H9 (cell line): ENCODE measurements at regions not wholly inside any gene's neighbourhood (a gene's known extent, or its start where the extent isn't known, plus 50 kb on each side); places are given as distances from the start of the nearest gene placed in this dataset.

Experiments
- DNase-seq: peaks from one replicate; pipeline ENCODE4 v3.0.0-alpha.2; 2017
- H2AFZ ChIP-seq: one replicate; pipeline ENCODE4 v1.6.1; 2013; ENCODE audit warnings: mild to moderate bottlenecking, low read length, control low read depth, moderate library complexity
- H2AK5ac ChIP-seq: 2 replicates; pipeline ENCODE4 v1.6.1; 2013; ENCODE audit warnings: low read length, control low read depth, mixed read lengths; ENCODE audit not compliant: insufficient read length
- H2BK120ac ChIP-seq: one replicate; pipeline ENCODE4 v1.6.1; 2013; ENCODE audit warnings: low read depth, mild to moderate bottlenecking, low read length, control low read depth, inconsistent platforms; ENCODE audit not compliant: poor library complexity, severe bottlenecking
- H2BK12ac ChIP-seq: 2 replicates; pipeline ENCODE4 v1.6.1; 2013; ENCODE audit warnings: low read length, control low read depth, mixed read lengths, low read depth; ENCODE audit not compliant: insufficient read length
- H2BK15ac ChIP-seq: 2 replicates; pipeline ENCODE4 v1.6.1; 2013; ENCODE audit warnings: low read depth, low read length, control low read depth
- H2BK20ac ChIP-seq: one replicate; pipeline ENCODE4 v1.6.1; 2013; ENCODE audit warnings: low read depth, mild to moderate bottlenecking, low read length, control low read depth, inconsistent platforms; ENCODE audit not compliant: poor library complexity, severe bottlenecking
- H2BK5ac ChIP-seq: 2 replicates; pipeline ENCODE4 v1.6.1; 2013; ENCODE audit warnings: low read length, control low read depth, mixed read lengths; ENCODE audit not compliant: insufficient read length
- H3K14ac ChIP-seq: 2 replicates; pipeline ENCODE4 v1.6.1; 2013; ENCODE audit warnings: low read length, control low read depth; ENCODE audit not compliant: insufficient read depth
- H3K18ac ChIP-seq: 2 replicates; pipeline ENCODE4 v1.6.1; 2013; ENCODE audit warnings: low read depth, mild to moderate bottlenecking, mixed read lengths, low read length, control low read depth; ENCODE audit not compliant: insufficient read length
- H3K23ac ChIP-seq: 2 replicates; pipeline ENCODE4 v1.6.1; 2013; ENCODE audit warnings: low read length, control low read depth, mixed read lengths, low read depth; ENCODE audit not compliant: insufficient read length
- H3K23me2 ChIP-seq: 2 replicates; pipeline ENCODE4 v1.6.1; 2013; ENCODE audit warnings: low read depth, mild to moderate bottlenecking, mixed read lengths, low read length, control low read depth; ENCODE audit not compliant: insufficient read length, poor library complexity, severe bottlenecking
- H3K27ac ChIP-seq: 2 replicates; pipeline ENCODE4 v1.5.1; 2013; ENCODE audit warnings: low read length, control low read depth, mixed read lengths, low read depth; ENCODE audit not compliant: insufficient read length
- H3K27me3 ChIP-seq: 2 replicates; pipeline ENCODE4 v1.6.1; 2013; ENCODE audit warnings: low read length, control low read depth, inconsistent platforms; ENCODE audit not compliant: insufficient read depth
- H3K4ac ChIP-seq: 2 replicates; pipeline ENCODE4 v1.6.1; 2013; ENCODE audit warnings: low read depth, mild to moderate bottlenecking, control low read depth, inconsistent platforms, low read length, moderate library complexity
- H3K4me1 ChIP-seq: 2 replicates; pipeline ENCODE4 v1.6.1; 2013; ENCODE audit warnings: low read length, control low read depth, inconsistent platforms; ENCODE audit not compliant: insufficient read depth
- H3K4me2 ChIP-seq: 2 replicates; pipeline ENCODE4 v1.6.1; 2013; ENCODE audit warnings: low read length, control low read depth, mixed read lengths; ENCODE audit not compliant: insufficient read length, insufficient read depth
- H3K56ac ChIP-seq: 2 replicates; pipeline ENCODE4 v1.6.1; 2013; ENCODE audit warnings: low read depth, mild to moderate bottlenecking, mixed read lengths, low read length, control low read depth; ENCODE audit not compliant: insufficient read length
- H3K79me1 ChIP-seq: 2 replicates; pipeline ENCODE4 v1.6.1; 2013; ENCODE audit warnings: low read depth, mild to moderate bottlenecking, moderate library complexity, low read length, control low read depth, inconsistent platforms; ENCODE audit not compliant: insufficient read depth, poor library complexity, severe bottlenecking
- H3K79me2 ChIP-seq: 2 replicates; pipeline ENCODE4 v1.6.1; 2013; ENCODE audit warnings: low read length, control low read depth, inconsistent platforms; ENCODE audit not compliant: insufficient read depth
- H3K9ac ChIP-seq: 2 replicates; pipeline ENCODE4 v1.6.1; 2013; ENCODE audit warnings: low read length, control low read depth, mixed read lengths; ENCODE audit not compliant: insufficient read length; ENCODE audit errors: extremely low read depth
- H3K9me3 ChIP-seq: one replicate; pipeline ENCODE4 v1.6.1; 2013; ENCODE audit warnings: low read depth, low read length, inconsistent platforms; ENCODE audit not compliant: control insufficient read depth
- H3T11ph ChIP-seq: one replicate; pipeline ENCODE4 v1.6.1; 2013; ENCODE audit warnings: mild to moderate bottlenecking, low read length, control low read depth, inconsistent platforms
- H4K20me1 ChIP-seq: one replicate; pipeline ENCODE4 v1.6.1; 2013; ENCODE audit not compliant: control insufficient read depth, insufficient read length, insufficient read depth
- H4K5ac ChIP-seq: 2 replicates; pipeline ENCODE4 v1.6.1; 2013; ENCODE audit warnings: low read depth, mild to moderate bottlenecking, mixed read lengths, low read length, control low read depth; ENCODE audit not compliant: insufficient read length
- H4K8ac ChIP-seq: replicated peaks from 2 replicates; pipeline ENCODE4 v1.6.1; 2013; ENCODE audit warnings: low read length, control low read depth, mixed read lengths, low read depth; ENCODE audit not compliant: insufficient read length
- H4K91ac ChIP-seq: 2 replicates; pipeline ENCODE4 v1.6.1; 2013; ENCODE audit warnings: low read depth, mild to moderate bottlenecking, moderate library complexity, mixed read lengths, low read length, control low read depth; ENCODE audit not compliant: insufficient read length
- H3K27ac Mint-ChIP-seq, 3 experiments: 2 replicates in 2 of 3; 3 replicates in 1 of 3; pipeline ENCODE4 v1.8.0; 2020 to 2021; ENCODE audit warnings: mixed read lengths in 3 of 3, mild to moderate bottlenecking in 1 of 3, moderate library complexity in 1 of 3
- H3K27me3 Mint-ChIP-seq: 2 replicates; pipeline ENCODE4 v1.8.0; 2021; ENCODE audit warnings: low read depth, mild to moderate bottlenecking, moderate library complexity, mixed read lengths
- H3K36me3 Mint-ChIP-seq, 3 experiments: 2 replicates in 2 of 3; 3 replicates in 1 of 3; pipeline ENCODE4 v1.8.0; 2020 to 2021; ENCODE audit warnings: low read depth in 3 of 3, mixed read lengths in 3 of 3; ENCODE audit not compliant: insufficient read depth in 1 of 3
- H3K4me1 Mint-ChIP-seq, 2 experiments: 2 replicates each; pipeline ENCODE4 v1.8.0; 2020; ENCODE audit warnings: mixed read lengths in 2 of 2
- H3K4me3 Mint-ChIP-seq, 2 experiments: 2 replicates in 1 of 2; 3 replicates in 1 of 2; pipeline ENCODE4 v1.8.0; 2020 to 2021; ENCODE audit warnings: mild to moderate bottlenecking in 2 of 2, mixed read lengths in 2 of 2, moderate library complexity in 1 of 2
- H3K9me3 Mint-ChIP-seq, 2 experiments: 2 replicates in 1 of 2; 3 replicates in 1 of 2; pipeline ENCODE4 v1.8.0; 2020; ENCODE audit warnings: mild to moderate bottlenecking in 2 of 2, mixed read lengths in 2 of 2, moderate library complexity in 1 of 2
- WGBS: extraction: QIAGEN DNeasy Blood & Tissue Kit; methylation state at CpG from one replicate; pipeline ENCODE4 v1.1.7; 2013; ENCODE audit warnings: missing lambda C conversion rate, low lambda C conversion rate, mixed read lengths; ENCODE audit not compliant: insufficient read length; ENCODE audit errors: extremely low coverage; 5-methylcytosine and 5-hydroxymethylcytosine counted together
- TF ChIP-seq, protein P1 (sequence below): fragments of 200-600 bp; sonication (generic); conservative IDR thresholded peaks from 3 replicates; pipeline ENCODE4 v1.8.0; 2021; ENCODE audit warnings: antibody characterized with exemption, mild to moderate bottlenecking

DNA sequence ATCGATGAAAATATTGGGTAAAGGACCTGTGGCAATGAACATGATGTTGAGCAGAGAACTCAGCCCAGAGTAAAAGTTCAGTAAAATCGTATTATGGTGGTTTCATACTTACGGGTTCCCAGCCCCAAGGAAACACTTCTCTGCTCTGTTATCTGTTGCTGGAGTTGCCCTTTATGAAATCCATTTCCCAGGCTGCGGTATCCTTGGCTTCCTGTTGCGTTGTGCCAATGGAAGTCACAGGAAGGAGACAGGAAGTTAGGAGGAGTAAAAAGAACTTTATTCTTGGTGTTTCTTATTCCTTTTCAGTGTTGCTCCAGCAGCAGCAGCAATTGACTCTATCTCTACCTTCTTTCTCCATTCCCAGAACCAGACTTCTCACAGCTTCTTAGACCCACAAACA lies 965.2 kb downstream of the VRK1 start:
- H3K27ac ChIP-seq, result no peak overlapping the region
- no CpG with 5 or more reads among the region's 5 CpGs for WGBS

More for the DNA sequence above, 965.2 kb downstream of the VRK1 start:
- Histone ChIP-seq H4K8ac (no peak overlapping the region), H2BK120ac (no peak overlapping the region), H3K23ac (no peak overlapping the region), H3K9me3 (no peaks in the 10 kb centered on the region), H3K4me1 (no peaks in the 10 kb centered on the region; the same call in 1 of the 2 replicates), H2BK5ac (no peak overlapping the region), H2AFZ (no peak overlapping the region), H4K91ac (no peak overlapping the region), H3K23me2 (no peaks in the 10 kb centered on the region), H3T11ph (no peak overlapping the region), H3K4me2 (no peak overlapping the region), H3K4ac (no peak overlapping the region), H3K18ac (no peak overlapping the region), H3K27me3 (no peaks in the 10 kb centered on the region), H4K20me1 (no peaks in the 10 kb centered on the region), H3K56ac (no peak overlapping the region), H3K9ac (no peak overlapping the region), H3K79me2 (no peaks in the 10 kb centered on the region), H2BK12ac (no peak overlapping the region), H2AK5ac (no peak overlapping the region), H3K79me1 (no peaks in the 10 kb centered on the region), H3K14ac (no peak overlapping the region), H4K5ac (no peak overlapping the region), H2BK20ac (no peak overlapping the region), H2BK15ac (no peak overlapping the region)
- no peaks in the 10 kb centered on the region for H3K9me3 Mint-ChIP-seq
- TF ChIP-seq, protein P1, sequence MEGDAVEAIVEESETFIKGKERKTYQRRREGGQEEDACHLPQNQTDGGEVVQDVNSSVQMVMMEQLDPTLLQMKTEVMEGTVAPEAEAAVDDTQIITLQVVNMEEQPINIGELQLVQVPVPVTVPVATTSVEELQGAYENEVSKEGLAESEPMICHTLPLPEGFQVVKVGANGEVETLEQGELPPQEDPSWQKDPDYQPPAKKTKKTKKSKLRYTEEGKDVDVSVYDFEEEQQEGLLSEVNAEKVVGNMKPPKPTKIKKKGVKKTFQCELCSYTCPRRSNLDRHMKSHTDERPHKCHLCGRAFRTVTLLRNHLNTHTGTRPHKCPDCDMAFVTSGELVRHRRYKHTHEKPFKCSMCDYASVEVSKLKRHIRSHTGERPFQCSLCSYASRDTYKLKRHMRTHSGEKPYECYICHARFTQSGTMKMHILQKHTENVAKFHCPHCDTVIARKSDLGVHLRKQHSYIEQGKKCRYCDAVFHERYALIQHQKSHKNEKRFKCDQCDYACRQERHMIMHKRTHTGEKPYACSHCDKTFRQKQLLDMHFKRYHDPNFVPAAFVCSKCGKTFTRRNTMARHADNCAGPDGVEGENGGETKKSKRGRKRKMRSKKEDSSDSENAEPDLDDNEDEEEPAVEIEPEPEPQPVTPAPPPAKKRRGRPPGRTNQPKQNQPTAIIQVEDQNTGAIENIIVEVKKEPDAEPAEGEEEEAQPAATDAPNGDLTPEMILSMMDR, result no peak
- H3K4me1 Mint-ChIP-seq, result peaks cover 11% of the 10 kb centered on the region in 2 experiments
- peaks cover 1% of the 10 kb centered on the region; the same call in 1 of the 2 replicates for H3K27me3 Mint-ChIP-seq
- no peak for DNase-seq
- no peak overlapping the region for H3K27ac Mint-ChIP-seq
- H3K36me3 Mint-ChIP-seq, result no peaks in the 10 kb centered on the region
- no peak overlapping the region for H3K4me3 Mint-ChIP-seq
